Endothelial cell of umbilical vein (primary cell): ENCODE measurements at regions not wholly inside any gene's neighbourhood (a gene's known extent, or its start where the extent isn't known, plus 50 kb on each side); places are given as distances from the start of the nearest gene placed in this dataset.

Experiments
- BruUV-seq: library from RNA; stranded (reverse); fragments of 400-500 nt; replicated peaks from 2 replicates; lab custom pipeline; 2021; lab: Mats Ljungman, UMichigan
- CTCF ChIA-PET: fragments of 300-600, 350-600 bp; sonication (Branson Sonifier 250); formaldehyde crosslinking; loops from one replicate; lab custom pipeline; 2021; ENCODE audit warnings: antibody characterized with exemption, inconsistent platforms; lab: Charles Lee
- POLR2A ChIA-PET: fragments of 300-600, 350-600 bp; sonication (Branson Sonifier 250); formaldehyde crosslinking; loops from one replicate; lab custom pipeline; 2021; ENCODE audit warnings: antibody characterized with exemption, inconsistent platforms; lab: Charles Lee
- DNase-seq: peaks from one replicate; pipeline ENCODE4 v3.0.0-alpha.2; 2011; ENCODE audit warnings: low read depth, low spot score
- FAIRE-seq: peaks from 2 replicates; lab custom pipeline; 2011; peaks lifted over from hg19 to GRCh38; lab: Jason Lieb, UNC
- H2AFZ ChIP-seq: 2 replicates; pipeline ENCODE4 v1.6.0; 2012; ENCODE audit warnings: low read depth, low read length, control low read depth, inconsistent platforms
- H3K27ac ChIP-seq: 2 replicates; pipeline ENCODE4 v1.5.1; 2011; ENCODE audit warnings: low read depth, mild to moderate bottlenecking, control low read depth, low read length, moderate library complexity; ENCODE audit not compliant: insufficient read depth
- H3K27me3 ChIP-seq, 2 experiments: 2 replicates each; pipeline versions ENCODE4 v1.6.0 to v1.6.1; 2011; ENCODE audit warnings: low read length in 2 of 2, mixed read lengths in 1 of 2; ENCODE audit not compliant: control insufficient read depth in 2 of 2, insufficient read depth in 2 of 2
- H3K36me3 ChIP-seq, 2 experiments: 2 replicates in 1 of 2; 3 replicates in 1 of 2; pipeline ENCODE4 v1.5.1; 2011; ENCODE audit warnings: low read length in 2 of 2, mild to moderate bottlenecking in 1 of 2, moderate library complexity in 1 of 2; ENCODE audit not compliant: control insufficient read depth in 2 of 2, insufficient read depth in 2 of 2; ENCODE audit errors: extremely low read depth in 1 of 2
- H3K4me1 ChIP-seq: 3 replicates; pipeline ENCODE4 v1.5.1; 2011; ENCODE audit warnings: mild to moderate bottlenecking, low read length; ENCODE audit not compliant: control insufficient read depth, insufficient read depth; ENCODE audit errors: extremely low read depth
- H3K4me2 ChIP-seq: 2 replicates; pipeline ENCODE4 v1.6.1; 2011; ENCODE audit warnings: low read length, control low read depth, mixed read lengths; ENCODE audit not compliant: insufficient read depth
- H3K4me3 ChIP-seq, 3 experiments: fragments of 200-600 bp in 1 of 3; sonication (generic), shearing (Covaris generic) in 1 of 3; replicated peaks in 1 of 3; 2 replicates each; pipeline ENCODE4 v1.5.1; 2011 to 2016; ENCODE audit warnings: control low read depth in 3 of 3, low read length in 3 of 3, mild to moderate bottlenecking in 2 of 3, inconsistent platforms in 1 of 3, low read depth in 1 of 3, moderate library complexity in 1 of 3; ENCODE audit not compliant: insufficient read depth in 1 of 3
- H3K79me2 ChIP-seq: 2 replicates; pipeline ENCODE4 v1.6.0; 2012; ENCODE audit warnings: low read length, inconsistent platforms; ENCODE audit not compliant: control insufficient read depth, insufficient read depth
- H3K9ac ChIP-seq: replicated peaks from 2 replicates; pipeline ENCODE3; 2011; ENCODE audit warnings: low read length, control low read depth; ENCODE audit not compliant: insufficient read depth; ENCODE audit errors: extremely low read depth
- H3K9me1 ChIP-seq: replicated peaks from 3 replicates; pipeline ENCODE4 v1.6.0; 2011; ENCODE audit warnings: mild to moderate bottlenecking, low read length; ENCODE audit not compliant: control insufficient read depth, insufficient read depth; ENCODE audit errors: extremely low read depth
- H3K9me3 ChIP-seq: replicated peaks from 2 replicates; pipeline ENCODE4 v1.5.1; 2012; ENCODE audit warnings: low read length, inconsistent platforms; ENCODE audit not compliant: control insufficient read depth, insufficient read depth
- H4K20me1 ChIP-seq: replicated peaks from 2 replicates; pipeline ENCODE3; 2011; ENCODE audit warnings: mild to moderate bottlenecking, low read length; ENCODE audit not compliant: control insufficient read depth, insufficient read depth; ENCODE audit errors: extremely low read depth
- CTCF ChIP-seq, 2 donors: IDR thresholded peaks; 1 replicate in 1 of 2; 2 replicates in 1 of 2; pipeline ENCODE4 v1.5.1; 2011; ENCODE audit warnings: low read length in 2 of 2, mild to moderate bottlenecking in 2 of 2, moderate library complexity in 2 of 2, control low read depth in 1 of 2, inconsistent platforms in 1 of 2, low read depth in 1 of 2; ENCODE audit not compliant: insufficient read depth in 1 of 2; ENCODE audit errors: extremely low read depth in 1 of 2
- EZH2 ChIP-seq: IDR thresholded peaks from 2 replicates; pipeline ENCODE4 v1.6.1; 2012; ENCODE audit warnings: borderline replicate concordance, low read depth, mild to moderate bottlenecking, moderate library complexity, low read length, inconsistent platforms; ENCODE audit not compliant: severe bottlenecking
- FOS ChIP-seq: IDR thresholded peaks from 2 replicates; pipeline ENCODE4 v1.6.1; 2011; ENCODE audit warnings: mild to moderate bottlenecking, low read length, moderate library complexity, borderline replicate concordance; ENCODE audit not compliant: insufficient read depth
- GATA2 ChIP-seq: IDR thresholded peaks from 2 replicates; pipeline ENCODE4 v1.7.0; 2011; ENCODE audit warnings: low read depth, mild to moderate bottlenecking, moderate library complexity, mixed read lengths, low read length; ENCODE audit not compliant: insufficient read length, insufficient read depth
- JUN ChIP-seq: IDR thresholded peaks from 2 replicates; pipeline ENCODE4 v1.6.1; 2011; ENCODE audit warnings: borderline replicate concordance, low read depth; ENCODE audit not compliant: insufficient read length, insufficient read depth
- MAX ChIP-seq: IDR thresholded peaks from 2 replicates; pipeline ENCODE4 v1.6.1; 2011; ENCODE audit not compliant: insufficient read depth, insufficient read length
- MYC ChIP-seq: IDR thresholded peaks from one replicate; pipeline ENCODE4 v1.6.1; 2011; ENCODE audit warnings: mild to moderate bottlenecking, low read depth, low read length
- POLR2A ChIP-seq: IDR thresholded peaks from 2 replicates; pipeline ENCODE4 v1.6.1; 2012; ENCODE audit warnings: low read depth, mild to moderate bottlenecking, control low read depth, low read length
- POLR2AphosphoS5 ChIP-seq: IDR thresholded peaks from 2 replicates; pipeline ENCODE4 v1.6.1; 2012; ENCODE audit warnings: low read depth, mild to moderate bottlenecking, control low read depth, low read length, moderate library complexity; ENCODE audit not compliant: insufficient read depth
- dilution Hi-C: fragments of 300-500 bp; cut with MboI; formaldehyde crosslinking; loops from one replicate; pipeline ENCODE4 v1.15.0; 2019; ENCODE audit warnings: low sequenced_read_pairs; ENCODE audit not compliant: extremely low pct_ligation_motif_present
- intact Hi-C: fragments of 100-400 bp; cut with micrococcal nuclease; formaldehyde crosslinking; loops from one replicate; pipeline ENCODE4 v1.10.0; 2022

GRCh38 chr5:143721925-143722324 is 90.0 kb upstream of the HMHB1 start:
- TF ChIP-seq GATA2 = no peak
- TF ChIP-seq CTCF (IDR thresholded peaks at IDR 0.05; ENCODE audit: extremely low read depth in 1 of 2, insufficient read depth in 1 of 2, low read depth in 1 of 2, low read length in 2 of 2) = no peak
- TF ChIP-seq EZH2 = no peak
- no peak for TF ChIP-seq MAX
- no peak for TF ChIP-seq FOS
- no peak for TF ChIP-seq POLR2A
- no peak for TF ChIP-seq JUN
- TF ChIP-seq POLR2AphosphoS5 = no peak
- no peak for TF ChIP-seq MYC
- Histone ChIP-seq H3K27me3 (no peaks in the 10 kb centered on the region), H3K4me1 (no peaks in the 10 kb centered on the region), H3K9me1 (no peaks in the 10 kb centered on the region), H3K9me3 (no peaks in the 10 kb centered on the region), H4K20me1 (no peaks in the 10 kb centered on the region), H3K79me2 (no peaks in the 10 kb centered on the region), H3K9ac (no peak overlapping the region), H3K36me3 (no peaks in the 10 kb centered on the region), H3K27ac (no peak overlapping the region), H3K4me2 (no peak overlapping the region), H2AFZ (no peak overlapping the region), H3K4me3 (no peak overlapping the region)
- dilution Hi-C loops (no loop called here), intact Hi-C loops (no loop called here)
- no peak for FAIRE-seq
- BruUV-seq = no TSS peak
- POLR2A ChIA-PET = no interaction called here
- no peak for DNase-seq
- CTCF ChIA-PET = no interaction called here
